CD4-positive, alpha-beta memory T cell (primary cell): ENCODE measurements at regions not wholly inside any gene's neighbourhood (a gene's known extent, or its start where the extent isn't known, plus 50 kb on each side); places are given as distances from the start of the nearest gene placed in this dataset.

Experiments used
- CTCF ChIA-PET: fragments of 350-600 bp; sonication (Branson Sonifier 250); formaldehyde crosslinking; loops from one replicate; lab custom pipeline; 2021; ENCODE audit warnings: inconsistent platforms; ENCODE audit not compliant: partially characterized antibody; lab: Charles Lee
- POLR2A ChIA-PET: fragments of 350-600 bp; sonication (Branson Sonifier 250); formaldehyde crosslinking; loops from one replicate; lab custom pipeline; 2021; ENCODE audit not compliant: partially characterized antibody; lab: Charles Lee
- DNase-seq, 5 donors: peaks; one replicate each; pipeline versions ENCODE4 v3.0.0 to v3.0.0-alpha.2; 2020 to 2022; ENCODE audit warnings: mixed read lengths in 1 of 5
- H3K27ac ChIP-seq: one replicate; pipeline ENCODE4 v1.7.0; 2013; ENCODE audit warnings: low read depth, low read length
- H3K27me3 ChIP-seq: 2 replicates; pipeline ENCODE4 v1.7.0; 2013; ENCODE audit warnings: mild to moderate bottlenecking, low read length, moderate library complexity; ENCODE audit not compliant: insufficient read depth
- H3K36me3 ChIP-seq: 2 replicates; pipeline ENCODE4 v1.7.0; 2013; ENCODE audit warnings: mild to moderate bottlenecking, low read length, moderate library complexity; ENCODE audit not compliant: insufficient read depth
- H3K4me1 ChIP-seq: 2 replicates; pipeline ENCODE4 v1.7.0; 2013; ENCODE audit warnings: mild to moderate bottlenecking, low read length, moderate library complexity; ENCODE audit not compliant: insufficient read depth
- H3K4me3 ChIP-seq, 2 donors: one replicate each; pipeline ENCODE4 v1.7.0; 2013; ENCODE audit warnings: low read length in 2 of 2, mild to moderate bottlenecking in 1 of 2
- H3K9me3 ChIP-seq, 2 donors: one replicate each; pipeline ENCODE4 v1.7.0; 2013; ENCODE audit warnings: low read length in 2 of 2, control low read depth in 1 of 2; ENCODE audit not compliant: control insufficient read depth in 1 of 2
- H3K27ac Mint-ChIP-seq, 7 donors: one replicate each; pipeline ENCODE4 v1.8.0; 2020 to 2021; ENCODE audit warnings: mixed read lengths in 7 of 7, mild to moderate bottlenecking in 6 of 7, inconsistent platforms in 3 of 7, moderate library complexity in 3 of 7
- H3K27me3 Mint-ChIP-seq, 2 donors: one replicate each; pipeline ENCODE4 v1.8.0; 2020 to 2021; ENCODE audit warnings: mixed read lengths in 2 of 2
- H3K36me3 Mint-ChIP-seq, 2 donors: one replicate each; pipeline ENCODE4 v1.8.0; 2020 to 2021; ENCODE audit warnings: mixed read lengths in 2 of 2, inconsistent platforms in 1 of 2, mild to moderate bottlenecking in 1 of 2
- H3K4me1 Mint-ChIP-seq, 4 donors: one replicate each; pipeline ENCODE4 v1.8.0; 2020 to 2021; ENCODE audit warnings: mixed read lengths in 4 of 4, mild to moderate bottlenecking in 1 of 4
- H3K4me3 Mint-ChIP-seq, 8 donors: one replicate each; pipeline ENCODE4 v1.8.0; 2020 to 2021; ENCODE audit warnings: mixed read lengths in 8 of 8, mild to moderate bottlenecking in 7 of 8, moderate library complexity in 6 of 8, inconsistent platforms in 3 of 8
- H3K9me3 Mint-ChIP-seq, 8 donors: one replicate each; pipeline ENCODE4 v1.8.0; 2020 to 2021; ENCODE audit warnings: mixed read lengths in 8 of 8, mild to moderate bottlenecking in 5 of 8, inconsistent platforms in 3 of 8, moderate library complexity in 1 of 8
- intact Hi-C: fragments of 100-400 bp; cut with micrococcal nuclease; formaldehyde crosslinking; loops from one replicate; pipeline ENCODE4 v1.15.1; 2023

GRCh38 chr2:39942950-39943349 lies 163.9 kb upstream of the THUMPD2 start:
- H3K9me3 Mint-ChIP-seq = peaks cover 0 to 8% (median 1%) of the 10 kb centered on the region in 8 donors
- no peak overlapping the region for H3K27ac Mint-ChIP-seq
- no peak for DNase-seq
- Histone ChIP-seq H3K4me1 (no peaks in the 10 kb centered on the region), H3K9me3 (no peaks in the 10 kb centered on the region), H3K4me3 (no peak overlapping the region), H3K36me3 (no peaks in the 10 kb centered on the region), H3K27me3 (no peaks in the 10 kb centered on the region), H3K27ac (no peak overlapping the region)
- H3K36me3 Mint-ChIP-seq = no peaks in the 10 kb centered on the region
- no peak overlapping the region for H3K4me3 Mint-ChIP-seq
- H3K27me3 Mint-ChIP-seq = peaks cover 0 to 5% of the 10 kb centered on the region in 2 donors
- intact Hi-C loops = no loop called here
- no peaks in the 10 kb centered on the region for H3K4me1 Mint-ChIP-seq
- CTCF ChIA-PET = no interaction called here
- POLR2A ChIA-PET = no interaction called here

GRCh38 chr2:39938035-39938835 lies 159.2 kb upstream of the THUMPD2 start:
- Mint-ChIP-seq H3K4me3 (no peak overlapping the region), H3K9me3 (peaks cover 0 to 8% (median 2%) of the 10 kb centered on the region in 8 donors), H3K27ac (no peak overlapping the region), H3K36me3 (no peaks in the 10 kb centered on the region), H3K4me1 (no peaks in the 10 kb centered on the region), H3K27me3 (peaks cover 0 to 2% of the 10 kb centered on the region in 2 donors)
- intact Hi-C loops = no loop called here
- H3K4me3 ChIP-seq = no peak overlapping the region
- no peaks in the 10 kb centered on the region for H3K9me3 ChIP-seq
- no peaks in the 10 kb centered on the region for H3K36me3 ChIP-seq
- H3K27me3 ChIP-seq = no peaks in the 10 kb centered on the region
- no peak overlapping the region for H3K27ac ChIP-seq
- ChIA-PET CTCF (no interaction called here), POLR2A (no interaction called here)
- no peak for DNase-seq
- no peaks in the 10 kb centered on the region for H3K4me1 ChIP-seq

- Mint-ChIP-seq H3K9me3 (peaks cover 0 to 8% (median 2%) of the 10 kb centered on the region in 8 donors), H3K27me3 (peaks cover 0 to 2% of the 10 kb centered on the region in 2 donors), H3K36me3 (no peaks in the 10 kb centered on the region), H3K4me1 (no peaks in the 10 kb centered on the region), H3K4me3 (no peak overlapping the region), H3K27ac (no peak overlapping the region)
- Histone ChIP-seq H3K4me3 (no peak overlapping the region), H3K9me3 (no peaks in the 10 kb centered on the region), H3K36me3 (no peaks in the 10 kb centered on the region), H3K27ac (no peak overlapping the region), H3K27me3 (no peaks in the 10 kb centered on the region), H3K4me1 (no peaks in the 10 kb centered on the region)
- ChIA-PET CTCF (no interaction called here), POLR2A (no interaction called here)
- no peak for DNase-seq
- intact Hi-C loops = no loop called here
Measured at GRCh38 chr2:39937621-39938020, 158.6 kb upstream of the THUMPD2 start.

GRCh38 chr2:39934851-39935250 lies 155.8 kb upstream of the THUMPD2 start:
- H3K27me3 ChIP-seq = no peaks in the 10 kb centered on the region
- H3K27me3 Mint-ChIP-seq = peaks cover 2 to 4% of the 10 kb centered on the region in 2 donors
- DNase-seq = no peak
- CTCF ChIA-PET = no interaction called here
- POLR2A ChIA-PET = no interaction called here
- H3K4me1 Mint-ChIP-seq = no peaks in the 10 kb centered on the region
- H3K4me3 Mint-ChIP-seq = no peak overlapping the region
- H3K36me3 ChIP-seq = no peaks in the 10 kb centered on the region
- intact Hi-C loops = no loop called here
- no peak overlapping the region for H3K27ac Mint-ChIP-seq
- no peak overlapping the region for H3K4me3 ChIP-seq
- peaks cover 0 to 3% (median 0%) of the 10 kb centered on the region in 8 donors for H3K9me3 Mint-ChIP-seq
- H3K4me1 ChIP-seq = no peaks in the 10 kb centered on the region
- H3K27ac ChIP-seq = no peak overlapping the region
- H3K36me3 Mint-ChIP-seq = no peaks in the 10 kb centered on the region
- no peaks in the 10 kb centered on the region for H3K9me3 ChIP-seq

GRCh38 chr2:39933196-39933595 lies 154.1 kb upstream of the THUMPD2 start:
- Mint-ChIP-seq H3K27me3 (peaks cover 3 to 9% of the 10 kb centered on the region in 2 donors), H3K27ac (no peak overlapping the region), H3K4me1 (no peaks in the 10 kb centered on the region), H3K9me3 (peaks cover 0 to 3% (median 0%) of the 10 kb centered on the region in 8 donors), H3K4me3 (no peak overlapping the region), H3K36me3 (no peaks in the 10 kb centered on the region)
- H3K27me3 ChIP-seq = no peaks in the 10 kb centered on the region
- no peaks in the 10 kb centered on the region for H3K9me3 ChIP-seq
- H3K36me3 ChIP-seq = no peaks in the 10 kb centered on the region
- no peak for DNase-seq
- H3K27ac ChIP-seq = no peak overlapping the region
- ChIA-PET CTCF (interaction anchor here (1.0 kb wide), 1 partner anchor 20 kb away, joined by 3 read pairs; no protein-coding TSS in a partner anchor), POLR2A (no interaction called here)
- intact Hi-C loops = no loop called here
- H3K4me1 ChIP-seq = no peaks in the 10 kb centered on the region
- no peak overlapping the region for H3K4me3 ChIP-seq

- Histone ChIP-seq H3K36me3 (no peaks in the 10 kb centered on the region), H3K9me3 (no peaks in the 10 kb centered on the region), H3K4me1 (no peaks in the 10 kb centered on the region), H3K27ac (no peak overlapping the region), H3K27me3 (no peaks in the 10 kb centered on the region), H3K4me3 (no peak overlapping the region)
- Mint-ChIP-seq H3K27ac (no peak overlapping the region), H3K4me1 (no peaks in the 10 kb centered on the region), H3K27me3 (peaks cover 3 to 9% of the 10 kb centered on the region in 2 donors), H3K4me3 (no peak overlapping the region), H3K36me3 (no peaks in the 10 kb centered on the region), H3K9me3 (peaks cover 0 to 3% (median 0%) of the 10 kb centered on the region in 8 donors)
- ChIA-PET CTCF (interaction anchor here (1.0 kb wide), 1 partner anchor 19 kb away, joined by 3 read pairs; no protein-coding TSS in a partner anchor), POLR2A (no interaction called here)
- no peak for DNase-seq
- intact Hi-C loops = no loop called here
Measured at GRCh38 chr2:39932198-39932597, 153.1 kb upstream of the THUMPD2 start.

- Mint-ChIP-seq H3K27me3 (peaks cover 6 to 13% of the 10 kb centered on the region in 2 donors), H3K27ac (no peak overlapping the region), H3K36me3 (no peaks in the 10 kb centered on the region), H3K4me3 (no peak overlapping the region), H3K9me3 (peaks cover 0 to 3% (median 0%) of the 10 kb centered on the region in 8 donors), H3K4me1 (no peaks in the 10 kb centered on the region)
- H3K4me3 ChIP-seq = no peak overlapping the region
- ChIA-PET POLR2A (no interaction called here), CTCF (no interaction called here)
- H3K9me3 ChIP-seq = no peaks in the 10 kb centered on the region
- no peak for DNase-seq
- H3K27me3 ChIP-seq = no peaks in the 10 kb centered on the region
- no peak overlapping the region for H3K27ac ChIP-seq
- no peaks in the 10 kb centered on the region for H3K4me1 ChIP-seq
- intact Hi-C loops = no loop called here
- no peaks in the 10 kb centered on the region for H3K36me3 ChIP-seq
Measured at GRCh38 chr2:39930175-39930917, 151.3 kb upstream of the THUMPD2 start.
